Aorta (tissue), 5 donors: ENCODE measurements at regions not wholly inside any gene's neighbourhood (a gene's known extent, or its start where the extent isn't known, plus 50 kb on each side); places are given as distances from the start of the nearest gene placed in this dataset.

ENCODE experiments used
- ATAC-seq: fragments of 200-7000 bp; cut with Tn5 transposase; one replicate; pipeline ENCODE4 v1.9.1; 2022; ENCODE audit warnings: moderate library complexity; ENCODE audit not compliant: low FRiP score
- DNase-seq, 2 donors: peaks; one replicate each; pipeline ENCODE4 v3.0.0-alpha.2; 2020
- H3K27ac ChIP-seq, 2 donors: one replicate each; pipeline ENCODE4 v1.5.1; 2013; ENCODE audit warnings: low read length in 2 of 2, mild to moderate bottlenecking in 2 of 2, moderate library complexity in 2 of 2, control low read depth in 1 of 2, inconsistent platforms in 1 of 2, low read depth in 1 of 2
- H3K27me3 ChIP-seq, 2 donors: one replicate each; pipeline ENCODE4 v1.6.1; 2013; ENCODE audit warnings: control low read depth in 1 of 2, low read length in 1 of 2, mild to moderate bottlenecking in 1 of 2, moderate library complexity in 1 of 2; ENCODE audit not compliant: insufficient read depth in 2 of 2, control insufficient read depth in 1 of 2
- H3K36me3 ChIP-seq, 2 donors: one replicate each; pipeline ENCODE4 v1.6.1; 2013; ENCODE audit warnings: control low read depth in 1 of 2, low read length in 1 of 2, mild to moderate bottlenecking in 1 of 2; ENCODE audit not compliant: insufficient read depth in 2 of 2, control insufficient read depth in 1 of 2
- H3K4me1 ChIP-seq, 2 donors: one replicate each; pipeline ENCODE4 v1.6.1; 2013; ENCODE audit warnings: low read length in 2 of 2, control low read depth in 1 of 2, mild to moderate bottlenecking in 1 of 2, moderate library complexity in 1 of 2; ENCODE audit not compliant: insufficient read depth in 2 of 2, control insufficient read depth in 1 of 2
- H3K4me3 ChIP-seq, 2 donors: one replicate each; pipeline ENCODE4 v1.5.1; 2013; ENCODE audit warnings: low read length in 2 of 2, control low read depth in 1 of 2, mild to moderate bottlenecking in 1 of 2
- H3K9me3 ChIP-seq: one replicate; pipeline ENCODE4 v1.6.1; 2013; ENCODE audit warnings: mild to moderate bottlenecking, low read length; ENCODE audit not compliant: control insufficient read depth
- WGBS, 2 donors: extraction: QIAGEN DNeasy Blood & Tissue Kit; methylation state at CpG; one replicate each; pipeline ENCODE4 v1.1.7; 2013; 5-methylcytosine and 5-hydroxymethylcytosine counted together
- intact Hi-C, 2 donors: fragments of 100-400 bp; cut with DNase I; formaldehyde crosslinking; loops; one replicate each; pipeline versions ENCODE4 v1.14.2 to v1.15.0; 2022
- donor health status: healthy with polysubstance abuse.
- donor health status: Bipolar disorder and iron deficiency.
- donor health status: DM: no; HTN: no; CAD: no.
- donor health status: DM: no; HTN: no; CAD: no.
- donor health status: DM: yes; HTN: yes; CAD: no.

GRCh38 chr7:159281573-159281972 is 136.9 kb upstream of the VIPR2 start:
- no peaks in the 10 kb centered on the region for H3K27me3 ChIP-seq
- H3K4me3 ChIP-seq: no peak overlapping the region
- no peak for DNase-seq
- H3K27ac ChIP-seq: no peak overlapping the region
- peaks cover 7% of the 10 kb centered on the region for H3K9me3 ChIP-seq
- no peaks in the 10 kb centered on the region for H3K36me3 ChIP-seq
- intact Hi-C loops: no loop called here
- no peak for ATAC-seq
- H3K4me1 ChIP-seq: no peaks in the 10 kb centered on the region
- 68 to 71% methylated on average over 3 of the region's 3 CpGs for WGBS, 2 donors

GRCh38 chr7:159280008-159280407 is 135.3 kb upstream of the VIPR2 start:
- DNase-seq (no peak), ATAC-seq (no peak)
- H3K4me3 ChIP-seq: no peak overlapping the region
- peaks cover 5% of the 10 kb centered on the region for H3K9me3 ChIP-seq
- intact Hi-C loops: no loop called here
- no peaks in the 10 kb centered on the region for H3K4me1 ChIP-seq
- 60 to 77% methylated on average over 3 of the region's 3 CpGs for WGBS, 2 donors
- H3K27ac ChIP-seq: no peak overlapping the region
- no peaks in the 10 kb centered on the region for H3K36me3 ChIP-seq
- H3K27me3 ChIP-seq: no peaks in the 10 kb centered on the region

GRCh38 chr7:159272739-159273138 is 128.1 kb upstream of the VIPR2 start:
- H3K4me3 ChIP-seq: no peak overlapping the region
- WGBS, 2 donors: 66 to 71% methylated on average over 3 of the region's 3 CpGs
- H3K4me1 ChIP-seq: no peaks in the 10 kb centered on the region
- H3K9me3 ChIP-seq: peaks cover 1% of the 10 kb centered on the region
- no peak overlapping the region for H3K27ac ChIP-seq
- H3K27me3 ChIP-seq: no peaks in the 10 kb centered on the region
- no peaks in the 10 kb centered on the region for H3K36me3 ChIP-seq
- no peak for ATAC-seq
- no peak for DNase-seq
- intact Hi-C loops: no loop called here

GRCh38 chr7:159271781-159272180 is 127.1 kb upstream of the VIPR2 start:
- ATAC-seq: no peak
- H3K36me3 ChIP-seq: no peaks in the 10 kb centered on the region
- DNase-seq: no peak
- intact Hi-C loops: no loop called here
- no peak overlapping the region for H3K4me3 ChIP-seq
- H3K9me3 ChIP-seq: peaks cover 1% of the 10 kb centered on the region
- H3K4me1 ChIP-seq: no peaks in the 10 kb centered on the region
- no peak overlapping the region for H3K27ac ChIP-seq
- 28 to 41% methylated on average over 1 of the region's 1 CpG for WGBS, 2 donors
- H3K27me3 ChIP-seq: no peaks in the 10 kb centered on the region

GRCh38 chr7:159269745-159270144 is 125.1 kb upstream of the VIPR2 start:
- ATAC-seq (no peak), DNase-seq (no peak)
- Histone ChIP-seq H3K27me3 (no peaks in the 10 kb centered on the region), H3K9me3 (no peaks in the 10 kb centered on the region), H3K36me3 (no peaks in the 10 kb centered on the region), H3K27ac (no peak overlapping the region), H3K4me3 (no peak overlapping the region), H3K4me1 (no peaks in the 10 kb centered on the region)
- 93% methylated on average over 3 of the region's 3 CpGs for WGBS, 2 donors
- intact Hi-C loops: no loop called here

- intact Hi-C loops: no loop called here
- no peak for DNase-seq
- H3K27me3 ChIP-seq: no peaks in the 10 kb centered on the region
- H3K4me3 ChIP-seq: no peak overlapping the region
- H3K9me3 ChIP-seq: peaks cover 2% of the 10 kb centered on the region
- H3K36me3 ChIP-seq: no peaks in the 10 kb centered on the region
- H3K27ac ChIP-seq: no peak overlapping the region
- no peak for ATAC-seq
- H3K4me1 ChIP-seq: no peaks in the 10 kb centered on the region
Measured at GRCh38 chr7:159263430-159263829, 118.8 kb upstream of the VIPR2 start.

- WGBS, 2 donors: 45% methylated on average over 2 of the region's 2 CpGs
Measured at GRCh38 chr7:159253657-159254056, 109.0 kb upstream of the VIPR2 start.

GRCh38 chr7:159250471-159250870 is 105.8 kb upstream of the VIPR2 start:
- Histone ChIP-seq H3K27ac (no peak overlapping the region), H3K27me3 (peaks cover 1 to 3% of the 10 kb centered on the region in 2 donors), H3K9me3 (peaks cover 1% of the 10 kb centered on the region), H3K4me1 (no peaks in the 10 kb centered on the region), H3K4me3 (no peak overlapping the region), H3K36me3 (no peaks in the 10 kb centered on the region)
- intact Hi-C loops: no loop called here
- WGBS, 2 donors: 34 to 59% methylated on average over 1 of the region's 1 CpG
- ATAC-seq (peak; percentile 24), DNase-seq (no peak)

More at GRCh38 chr7:159253657-159254056, 109.0 kb upstream of the VIPR2 start:
- Histone ChIP-seq H3K9me3 (peaks cover 4% of the 10 kb centered on the region), H3K36me3 (no peaks in the 10 kb centered on the region), H3K27me3 (peaks cover 1 to 3% of the 10 kb centered on the region in 2 donors), H3K4me3 (no peak overlapping the region), H3K4me1 (no peaks in the 10 kb centered on the region), H3K27ac (no peak overlapping the region)
- ATAC-seq: no peak
- intact Hi-C loops: no loop called here
- no peak for DNase-seq

GRCh38 chr7:159249671-159250070 is 105.0 kb upstream of the VIPR2 start:
- peak; percentile 53 for ATAC-seq
- no peaks in the 10 kb centered on the region for H3K36me3 ChIP-seq

More at GRCh38 chr7:159249671-159250070, 105.0 kb upstream of the VIPR2 start:
- no peak overlapping the region for H3K4me3 ChIP-seq
- no peaks in the 10 kb centered on the region for H3K4me1 ChIP-seq
- intact Hi-C loops: no loop called here
- H3K9me3 ChIP-seq: peaks cover 1% of the 10 kb centered on the region
- peaks cover 1 to 2% of the 10 kb centered on the region in 2 donors for H3K27me3 ChIP-seq
- no peak for DNase-seq
- H3K27ac ChIP-seq: no peak overlapping the region
- WGBS, 2 donors: 38 to 43% methylated on average over 6 of the region's 6 CpGs
